NB4 (cell line): ENCODE measurements at regions not wholly inside any gene's neighbourhood (a gene's known extent, or its start where the extent isn't known, plus 50 kb on each side); places are given as distances from the start of the nearest gene placed in this dataset.

Source experiments
- CTCF ChIP-seq: IDR thresholded peaks from one replicate; pipeline ENCODE4 v1.5.1; 2012; ENCODE audit warnings: low read depth, low read length
- MAX ChIP-seq: IDR thresholded peaks from 2 replicates; pipeline ENCODE4 v1.6.1; 2011; ENCODE audit warnings: low read depth, low read length
- MYC ChIP-seq: IDR thresholded peaks from 2 replicates; pipeline ENCODE4 v1.6.1; 2011; ENCODE audit warnings: low read depth, low read length
- POLR2A ChIP-seq: IDR thresholded peaks from 2 replicates; pipeline ENCODE4 v1.6.1; 2011; ENCODE audit warnings: mild to moderate bottlenecking; ENCODE audit not compliant: insufficient read length; ENCODE audit errors: extremely low read depth

GRCh38 chr10:112896273-112896672 lies 53.8 kb upstream of the TCF7L2 start:
- TF ChIP-seq CTCF (no peak), MAX (no peak), POLR2A (no peak), MYC (no peak)
